GM18907 (cell line): ENCODE measurements at regions not wholly inside any gene's neighbourhood (a gene's known extent, or its start where the extent isn't known, plus 50 kb on each side); places are given as distances from the start of the nearest gene placed in this dataset.

ENCODE experiments used
- ATAC-seq: cut with Tn5 transposase; IDR thresholded peaks from one replicate; pipeline ENCODE4 v1.9.1; 2021; ENCODE audit warnings: mild to moderate bottlenecking, moderate library complexity; ENCODE audit not compliant: unreplicated experiment

DNA sequence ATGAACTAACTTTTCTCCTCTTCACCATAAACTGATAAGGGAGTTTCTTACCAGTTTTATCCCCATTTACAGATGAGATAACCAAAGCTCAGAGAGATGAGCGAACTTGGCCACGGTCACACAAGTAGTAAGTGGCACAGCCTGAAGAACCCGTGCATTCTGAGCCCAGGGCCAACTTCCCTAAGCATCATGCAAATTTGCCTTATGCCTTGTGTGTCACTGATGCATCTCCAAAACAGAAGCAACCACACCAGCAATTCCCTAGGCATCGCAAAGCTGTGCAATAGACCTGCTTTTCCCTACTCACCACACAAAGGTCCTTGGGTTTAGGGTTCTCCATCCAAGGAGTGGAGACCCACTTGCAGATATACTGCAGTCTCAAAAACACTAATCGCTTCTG, 304.5 kb upstream of the KAZN start:
- ATAC-seq: no peak

DNA sequence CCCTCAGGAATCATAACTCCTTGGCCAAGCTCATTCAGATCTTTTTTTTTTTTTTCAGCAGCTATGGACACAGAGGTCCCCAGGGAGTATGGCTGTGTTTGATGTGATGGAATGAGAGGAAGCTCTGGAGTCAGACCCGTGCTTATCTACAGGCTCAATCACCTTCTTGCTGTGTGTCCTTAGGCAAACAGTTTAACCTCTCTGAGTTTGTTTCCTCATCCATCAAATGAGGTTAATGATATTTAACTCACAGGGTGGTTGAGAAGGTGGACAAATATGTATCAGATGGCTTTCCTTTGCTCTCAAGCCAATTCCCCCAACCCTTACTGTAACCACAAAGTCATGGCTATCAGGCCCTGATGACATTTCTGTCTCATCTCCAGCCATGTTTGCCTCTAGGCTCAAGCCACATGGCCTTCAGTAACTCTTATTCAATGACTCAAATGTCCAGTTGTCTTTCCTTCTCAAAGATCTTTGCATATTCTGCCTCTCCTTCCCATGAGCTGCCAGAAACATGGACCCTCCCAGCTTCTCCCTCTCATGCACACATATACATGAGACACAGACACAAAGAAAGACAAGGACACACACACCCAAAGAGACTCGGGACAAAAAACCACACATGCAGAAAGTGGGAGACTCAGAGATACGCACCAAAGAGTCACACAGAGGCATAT, 303.5 kb upstream of the KAZN start:
- ATAC-seq: no peak

DNA sequence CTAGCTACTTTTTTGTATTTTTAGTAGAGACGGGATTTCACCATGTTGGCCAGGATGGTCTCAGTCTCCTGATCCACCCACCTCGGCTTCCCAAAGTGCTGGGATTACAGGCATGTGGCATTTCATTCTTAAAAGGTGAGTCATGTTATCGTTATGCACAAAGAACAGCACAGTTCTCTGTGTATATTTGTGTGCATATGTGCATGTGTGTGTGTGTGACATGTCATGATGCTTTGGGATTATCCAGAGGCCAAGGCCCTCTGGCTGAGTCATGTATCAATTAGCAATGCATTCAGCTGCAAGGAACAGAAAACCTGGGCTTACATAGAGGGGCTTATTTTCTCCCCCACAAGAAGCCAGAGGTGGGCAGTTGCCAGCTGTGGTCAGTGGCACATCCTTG, 301.7 kb upstream of the KAZN start:
- ATAC-seq: no peak

DNA sequence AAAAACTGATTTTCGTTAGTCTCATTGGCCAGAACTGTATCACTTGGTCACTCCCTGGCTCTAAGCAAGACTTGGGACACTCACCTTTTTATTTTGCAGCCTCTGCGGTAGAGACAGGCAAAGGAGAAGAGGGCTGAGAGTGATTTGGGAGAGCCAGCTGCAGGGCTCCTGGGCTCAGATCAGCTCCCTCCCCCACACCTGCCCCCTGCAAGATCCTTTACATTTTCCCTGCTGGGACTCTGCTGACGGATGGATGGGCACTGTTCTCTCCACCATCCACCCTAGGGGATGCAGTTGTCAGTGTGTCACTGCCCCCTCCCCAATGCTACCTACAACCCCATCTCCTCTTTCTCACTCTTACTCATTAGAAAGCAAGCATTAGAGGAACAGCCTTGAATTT, 301.1 kb upstream of the KAZN start:
- no peak for ATAC-seq

DNA sequence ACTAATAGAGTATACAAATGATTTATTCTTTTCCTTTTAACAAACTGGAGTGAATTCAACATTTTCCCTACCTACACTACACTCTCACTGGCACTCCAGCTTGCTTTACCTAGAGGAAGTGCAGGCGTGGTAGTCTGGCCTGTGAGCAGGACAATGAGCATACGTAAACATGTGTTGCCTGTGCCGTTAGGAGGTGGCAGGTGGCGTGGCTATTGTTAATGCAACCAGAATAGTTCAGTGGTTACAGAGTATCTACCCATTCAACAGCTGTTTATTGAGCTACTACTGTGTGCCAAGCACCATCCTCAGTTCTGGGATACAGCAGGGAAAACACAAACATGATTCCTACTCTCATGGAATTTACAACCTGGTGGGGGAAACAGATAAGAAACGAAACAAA, 299.7 kb upstream of the KAZN start:
- ATAC-seq: no peak

DNA sequence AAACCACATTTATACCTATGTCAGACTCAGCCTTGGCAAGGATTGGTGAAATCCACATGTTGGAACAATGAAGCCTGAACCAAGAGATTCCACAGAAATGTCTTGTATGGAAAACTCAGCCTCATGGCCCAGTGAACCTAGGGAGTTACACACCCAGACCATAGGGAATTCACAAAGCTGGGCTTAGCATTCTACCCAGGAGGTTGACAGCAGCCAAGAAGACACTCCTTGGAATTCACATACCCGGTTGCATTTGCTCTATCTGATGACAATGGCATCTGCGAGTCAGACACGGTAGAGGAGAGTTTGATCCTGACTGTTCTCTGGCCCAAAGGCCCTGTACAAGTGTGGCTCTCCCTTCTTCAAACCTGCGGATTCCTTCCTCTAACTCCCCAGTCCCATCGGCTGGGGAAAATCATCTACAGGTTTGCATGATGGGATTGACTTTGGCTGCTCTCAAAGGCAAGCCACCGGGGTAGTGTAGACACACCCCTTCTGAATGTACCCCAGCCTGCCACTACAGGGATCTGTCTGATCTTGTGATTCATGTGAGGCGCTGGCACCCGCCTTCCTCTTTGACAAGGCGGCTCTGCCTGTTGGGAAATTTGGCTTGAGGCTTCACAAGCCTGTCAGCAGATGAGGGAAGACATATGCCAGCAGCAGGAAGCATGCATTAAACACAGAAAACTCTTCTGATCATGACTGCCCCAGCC, 297.3 kb upstream of the KAZN start:
- no peak for ATAC-seq

DNA sequence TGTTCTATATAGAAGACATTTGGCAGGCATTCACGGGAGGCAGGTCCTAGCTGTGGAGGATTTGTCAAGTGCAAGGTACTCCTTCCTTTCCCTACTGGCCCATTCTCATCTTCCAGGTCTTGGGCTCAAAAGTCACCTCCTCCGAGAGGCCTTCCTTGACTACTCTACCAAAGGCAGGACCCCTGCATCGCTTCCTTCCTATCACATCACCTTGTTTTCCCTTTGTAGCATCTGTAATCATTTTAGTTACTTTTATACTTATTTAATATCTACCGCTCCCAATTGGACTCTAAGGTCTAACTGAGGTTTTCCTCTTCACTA, 296.8 kb upstream of the KAZN start:
- ATAC-seq: no peak

DNA sequence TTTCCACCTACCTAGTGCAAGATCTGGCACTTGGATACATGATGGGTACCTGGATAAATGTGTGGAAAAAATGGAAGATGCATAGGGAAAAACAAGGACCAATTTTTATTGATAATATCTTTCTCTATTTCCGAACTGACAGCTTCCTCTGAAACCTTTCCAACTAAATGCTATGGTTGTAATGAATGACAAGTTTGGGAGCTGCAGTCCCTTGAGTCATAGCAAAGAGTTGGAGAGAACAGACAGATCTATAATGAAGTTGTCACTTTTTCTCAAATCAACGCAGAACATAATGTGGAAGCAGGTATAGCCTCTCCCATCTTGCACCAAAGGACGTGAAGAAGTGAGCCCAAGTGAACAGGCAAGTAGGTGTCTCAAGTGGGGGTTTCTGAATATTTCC, 296.5 kb upstream of the KAZN start:
- no peak for ATAC-seq

DNA sequence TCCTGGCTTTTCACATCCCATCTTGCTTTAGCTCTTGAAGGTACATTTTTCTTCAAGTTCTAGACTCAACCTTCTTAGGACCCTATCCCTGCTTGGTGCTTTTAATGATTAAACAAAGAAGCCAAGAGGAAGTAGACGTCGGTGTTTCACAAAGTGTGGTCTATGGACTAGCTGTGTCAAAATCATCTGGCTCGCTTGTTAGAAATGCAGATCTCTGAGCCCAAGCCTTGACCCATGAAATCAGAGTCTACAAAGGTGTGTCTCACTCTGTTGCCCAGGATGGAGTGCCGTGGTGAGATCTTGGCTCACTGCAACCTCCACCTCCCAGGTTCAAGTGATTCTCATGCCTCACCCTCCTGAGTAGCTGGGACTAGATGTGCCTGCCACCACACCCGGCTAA, 295.5 kb upstream of the KAZN start:
- ATAC-seq: no peak

DNA sequence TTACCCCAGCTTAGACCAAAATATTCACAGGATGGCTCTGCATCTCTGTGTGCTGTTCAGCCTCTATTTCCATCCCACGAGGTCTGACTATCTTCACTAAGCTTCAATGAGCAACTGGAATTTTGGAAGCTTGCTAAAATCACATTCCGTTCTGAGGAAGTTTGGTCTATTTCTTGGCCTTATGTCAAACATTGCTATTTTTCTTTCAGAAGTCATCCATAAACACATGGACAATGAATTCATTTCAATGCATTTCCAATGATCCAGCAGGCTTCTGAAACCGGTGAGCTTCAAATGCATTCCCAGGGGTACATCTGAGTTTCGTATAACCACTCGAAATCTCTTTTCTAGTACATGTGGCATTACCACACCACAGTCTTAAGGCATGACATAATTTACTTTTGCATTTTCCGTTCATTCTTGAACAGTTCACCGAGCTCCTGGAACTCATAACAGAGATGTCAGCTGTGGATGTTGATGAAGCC, 294.1 kb upstream of the KAZN start:
- ATAC-seq: no peak

DNA sequence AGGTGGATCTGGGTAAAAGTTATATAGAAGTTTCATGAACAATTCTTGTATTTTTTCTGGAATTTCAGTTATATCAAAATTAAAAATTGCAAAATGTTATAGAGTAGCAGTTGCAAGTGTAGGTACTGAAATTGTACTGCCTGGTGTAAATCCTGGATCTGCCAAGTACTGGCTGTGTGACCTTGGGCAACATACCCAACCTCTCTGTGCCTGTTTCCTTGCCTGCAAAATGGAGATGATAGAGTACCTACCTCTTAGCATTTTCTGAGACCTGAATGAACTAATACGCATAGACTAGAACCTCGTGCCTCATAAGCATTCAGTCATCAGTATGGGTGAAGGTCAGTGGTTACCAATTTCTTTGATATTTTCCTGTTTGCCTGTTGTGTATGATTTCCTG, 290.0 kb upstream of the KAZN start:
- ATAC-seq: no peak

DNA sequence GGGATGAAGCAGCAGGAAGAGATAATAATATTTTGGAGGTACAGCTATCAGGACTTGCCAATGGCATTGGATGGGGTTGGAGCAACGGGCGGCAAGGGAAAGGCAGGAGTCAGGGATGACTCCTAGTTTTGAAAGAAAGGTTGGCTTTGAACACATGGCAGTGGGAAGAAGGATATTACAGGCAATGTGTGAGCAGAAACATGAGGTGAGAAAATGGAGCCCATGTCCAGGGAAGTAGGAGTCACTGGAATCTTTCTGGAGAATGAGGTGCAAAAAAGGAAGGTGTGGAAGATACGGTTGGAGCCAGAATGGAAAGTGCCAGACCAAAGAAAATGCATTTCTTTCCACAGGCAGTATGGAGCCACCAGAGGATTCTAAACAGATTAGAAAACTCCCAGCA, 288.5 kb upstream of the KAZN start:
- no peak for ATAC-seq

DNA sequence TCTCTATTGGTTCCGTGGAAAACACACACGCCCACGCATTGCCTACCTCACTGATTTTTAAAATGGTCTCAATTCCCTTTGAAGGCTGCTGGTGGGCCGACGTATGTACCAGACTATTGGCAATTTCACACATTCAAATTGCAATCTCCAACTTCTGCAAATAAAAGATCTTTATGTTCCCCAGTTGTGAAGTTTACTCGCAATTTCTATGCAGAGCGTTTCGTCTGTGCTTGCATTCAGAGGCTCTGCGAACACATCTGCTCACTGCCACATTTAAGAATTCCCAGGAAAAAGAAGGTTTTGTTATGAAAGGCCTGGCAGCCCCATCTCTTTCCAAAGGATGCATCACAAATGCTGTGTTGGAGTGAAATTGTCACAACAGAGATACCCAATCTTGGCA, 288.0 kb upstream of the KAZN start:
- ATAC-seq: no peak

DNA sequence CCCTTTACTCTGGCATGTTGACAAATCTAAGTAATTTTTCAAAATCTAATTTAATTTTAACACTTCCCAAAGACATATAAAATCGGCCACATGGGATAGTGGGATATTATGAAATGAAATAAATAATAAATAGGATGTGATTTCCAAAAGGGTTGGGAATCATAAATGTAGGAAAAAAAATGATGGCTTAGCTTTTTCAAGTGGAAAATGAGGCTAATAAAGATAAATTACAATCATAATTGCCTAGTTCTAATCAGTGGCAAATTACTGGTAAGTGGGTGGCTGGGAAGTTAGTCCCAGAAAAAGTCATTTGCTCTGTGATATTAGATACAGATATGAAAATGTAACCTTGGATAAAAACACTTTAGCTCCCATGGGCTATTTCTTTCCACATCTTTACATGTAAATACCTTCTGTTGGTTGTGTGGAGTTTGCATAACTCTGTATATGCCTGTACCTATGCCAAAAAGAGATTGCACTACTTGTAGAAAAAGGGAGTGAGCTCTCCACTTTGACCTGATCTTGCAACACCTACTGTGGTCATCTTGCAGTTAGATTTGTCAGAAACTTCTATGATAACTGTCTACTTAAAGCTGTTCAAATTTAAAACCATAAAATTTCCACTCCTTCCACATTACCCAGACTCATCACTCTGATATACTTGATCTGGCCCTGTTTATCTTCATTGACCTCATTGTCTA, 284.6 kb upstream of the KAZN start:
- no peak for ATAC-seq

DNA sequence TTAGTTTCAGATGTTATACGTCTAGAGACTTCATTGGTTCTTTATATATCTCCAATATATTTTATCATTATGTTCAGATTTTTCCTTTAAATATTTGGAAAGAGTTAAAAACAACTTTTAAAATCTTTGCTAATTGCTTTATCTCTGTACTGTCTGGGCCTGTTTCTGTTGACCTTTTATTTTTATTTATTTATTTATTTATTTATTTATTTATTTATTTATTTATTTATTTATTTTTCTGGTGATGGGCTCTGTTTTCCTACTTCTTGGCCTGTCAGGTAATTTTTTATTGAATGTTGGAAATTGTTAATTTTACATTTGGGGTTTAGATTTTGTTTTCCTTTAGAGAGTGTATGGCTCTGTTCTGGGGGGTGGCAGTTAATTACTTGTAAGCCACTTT, 279.7 kb upstream of the KAZN start:
- ATAC-seq: no peak

DNA sequence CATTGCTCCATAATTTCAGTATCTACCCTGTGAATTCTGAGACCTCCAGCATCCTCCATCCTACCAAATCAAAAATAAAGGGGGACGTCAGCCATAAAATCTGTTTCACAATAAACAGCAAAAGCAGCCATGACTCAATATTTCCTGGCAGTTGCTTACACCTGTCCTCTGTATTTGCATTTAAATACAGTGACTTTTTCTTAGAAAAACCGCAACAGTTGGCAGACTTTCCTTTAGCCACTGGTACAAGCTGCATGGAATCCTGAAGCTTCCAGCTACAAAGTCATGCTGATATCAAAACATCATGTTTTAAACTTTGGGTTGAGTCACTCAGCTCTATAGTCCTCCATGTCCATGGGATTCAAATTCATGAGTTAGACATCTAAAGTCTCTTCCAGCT, 278.0 kb upstream of the KAZN start:
- ATAC-seq: no peak

DNA sequence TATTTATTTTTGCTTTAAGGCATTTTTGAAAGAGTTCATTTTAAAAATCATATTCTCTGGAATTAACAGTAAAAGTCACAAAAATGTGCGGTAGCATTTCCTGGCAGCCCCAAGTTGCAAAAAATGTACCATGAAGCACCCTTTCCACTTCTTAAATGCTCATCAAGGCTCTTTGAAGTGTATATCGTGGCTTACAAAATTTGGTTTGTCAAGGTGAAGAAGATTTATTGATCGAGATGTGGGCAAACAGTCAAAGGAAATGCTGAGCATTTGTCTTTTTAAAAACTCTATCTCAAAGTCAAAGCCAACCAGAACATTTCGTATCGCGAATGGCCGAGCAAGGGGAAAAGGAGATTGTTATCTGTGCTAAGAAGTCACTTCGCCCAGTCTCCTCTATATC, 277.5 kb upstream of the KAZN start:
- ATAC-seq: no peak

DNA sequence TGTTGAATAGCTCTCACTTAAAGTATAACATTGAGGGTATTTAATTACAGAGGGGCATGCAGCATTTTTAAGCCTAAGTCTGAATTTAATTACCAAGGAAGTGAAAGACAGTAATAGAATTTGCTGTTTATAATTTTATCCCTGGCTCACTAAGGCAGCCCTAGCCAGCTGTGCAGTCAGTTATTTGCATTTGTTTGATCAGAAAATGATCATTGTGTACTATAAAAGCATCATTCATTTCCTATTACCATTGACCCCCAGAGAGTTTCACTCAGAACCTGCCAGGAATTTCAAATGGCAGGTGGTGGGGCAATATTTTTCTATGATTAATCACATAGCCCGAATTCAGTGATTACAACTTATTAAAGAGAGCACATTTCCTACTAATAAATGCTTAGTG, 277.1 kb upstream of the KAZN start:
- no peak for ATAC-seq

DNA sequence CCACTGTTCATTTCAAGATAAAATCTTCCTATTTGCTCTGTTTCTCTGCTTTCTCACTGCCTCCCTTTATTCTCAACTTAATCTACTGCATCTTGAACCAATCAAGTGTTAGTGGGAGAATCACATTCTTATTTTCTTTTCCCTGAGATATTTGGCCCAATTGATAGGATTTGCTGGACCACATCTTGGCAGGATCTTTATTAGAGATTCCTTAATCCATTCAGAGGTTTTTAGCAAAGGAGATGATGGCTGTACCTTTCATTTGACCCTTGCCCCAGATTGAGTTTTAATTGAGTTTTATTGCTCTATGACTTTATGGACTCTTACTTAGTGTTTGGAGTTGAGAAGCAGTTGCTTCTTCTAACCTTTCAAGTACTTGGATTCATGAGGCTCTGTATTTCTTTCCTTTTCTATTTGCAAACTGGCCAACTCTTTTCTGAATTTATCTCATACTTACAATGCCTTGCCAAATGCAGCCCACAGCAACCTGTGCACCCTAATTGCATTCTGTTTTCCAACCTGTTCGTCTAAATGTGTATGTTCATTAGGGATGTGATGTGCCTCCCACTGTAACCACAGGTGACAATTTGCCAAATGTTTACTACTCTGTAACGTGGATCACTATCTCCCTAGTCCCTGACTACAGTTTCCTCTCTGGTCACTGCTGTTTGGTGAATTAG, 274.8 kb upstream of the KAZN start:
- ATAC-seq: no peak

DNA sequence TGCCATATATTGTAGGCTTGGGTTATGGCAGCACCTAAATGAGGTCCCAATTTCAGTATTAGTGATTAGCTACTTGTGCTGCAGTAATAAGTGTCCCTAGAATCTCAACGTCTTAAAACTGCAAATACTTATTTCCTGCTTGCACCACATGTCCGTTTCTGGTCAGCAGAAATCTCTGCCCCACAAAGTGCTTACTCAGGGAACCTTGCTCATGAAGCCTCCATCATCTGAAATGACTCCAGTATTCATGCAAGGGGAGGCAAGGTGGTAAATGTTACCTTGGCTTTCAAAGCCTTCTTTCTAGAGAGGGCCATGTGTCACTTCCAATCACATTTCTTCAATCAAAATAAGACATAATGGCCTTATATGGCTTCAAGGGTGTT, 274.2 kb upstream of the KAZN start:
- no peak for ATAC-seq

DNA sequence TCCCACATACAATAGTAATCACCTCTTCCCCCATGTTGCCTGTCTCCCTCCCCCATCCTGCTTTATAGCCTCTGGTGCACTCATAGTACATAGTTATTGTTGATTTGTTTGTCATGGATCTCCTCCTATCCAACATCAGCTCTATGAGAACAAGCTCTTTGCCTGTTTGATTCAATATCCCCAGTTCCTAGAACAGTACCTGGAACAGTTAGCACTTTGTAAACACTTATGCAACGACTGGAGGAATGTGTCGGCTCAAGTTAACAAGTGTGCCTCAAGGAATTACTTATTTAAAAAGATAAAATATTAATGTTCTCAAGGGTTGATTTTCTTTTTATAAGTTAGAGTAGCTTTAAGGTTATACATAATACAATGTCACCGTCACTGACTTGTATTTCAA, 271.6 kb upstream of the KAZN start:
- no peak for ATAC-seq

DNA sequence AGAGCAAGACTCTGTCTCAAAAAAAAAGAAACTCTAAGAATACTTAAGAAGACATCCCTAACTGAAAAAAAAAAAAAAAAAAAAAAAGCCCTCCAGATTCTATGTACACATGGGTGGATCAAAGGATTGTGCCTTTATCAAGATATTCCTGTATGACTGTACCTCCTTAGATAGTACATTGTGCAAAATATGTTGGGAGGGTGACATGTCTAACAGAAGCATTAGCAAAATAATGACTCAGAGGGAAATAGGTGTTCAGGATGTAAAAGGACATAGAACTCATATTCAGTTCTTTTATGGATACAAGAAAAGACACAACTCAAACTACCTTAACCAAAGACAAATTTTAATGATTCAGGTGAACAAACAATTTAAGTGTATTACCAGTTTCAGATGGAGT, 269.8 kb upstream of the KAZN start:
- ATAC-seq: no peak
